Loucy (cell line): ENCODE measurements at regions not wholly inside any gene's neighbourhood (a gene's known extent, or its start where the extent isn't known, plus 50 kb on each side); places are given as distances from the start of the nearest gene placed in this dataset.
"Not testable (repeated sequence)": the region's sequence is repeated elsewhere in the genome, so short reads cannot be mapped to it uniquely, and the experiment has no call there.

Experiments used
- H2AFZ ChIP-seq: fragments of 200-600 bp; sonication (generic); 2 replicates; pipeline ENCODE4 v1.6.0; 2016; ENCODE audit warnings: antibody characterized with exemption, mild to moderate bottlenecking, low read length, moderate library complexity
- H3F3A ChIP-seq: fragments of 200-600 bp; 2 replicates; pipeline ENCODE4 v1.6.0; 2016; ENCODE audit warnings: antibody characterized with exemption, low read depth, mild to moderate bottlenecking
- H3K27me3 ChIP-seq: fragments of 200-600 bp; sonication (generic); 2 replicates; pipeline ENCODE4 v1.6.1; 2014; ENCODE audit warnings: low read length, mild to moderate bottlenecking; ENCODE audit not compliant: insufficient read depth, poor library complexity, severe bottlenecking
- H3K36me3 ChIP-seq: fragments of 200-600 bp; sonication (generic); 2 replicates; pipeline ENCODE4 v1.6.1; 2016; ENCODE audit warnings: low read length; ENCODE audit not compliant: insufficient read depth
- H3K4me1 ChIP-seq: fragments of 200-600 bp; sonication (generic); 2 replicates; pipeline ENCODE4 v1.5.1; 2014; ENCODE audit warnings: low read length, mild to moderate bottlenecking; ENCODE audit not compliant: insufficient read depth, poor library complexity, severe bottlenecking
- H3K4me2 ChIP-seq: fragments of 200-600 bp; sonication (generic); 2 replicates; pipeline ENCODE4 v1.6.0; 2014; ENCODE audit warnings: antibody characterized with exemption, low read length, low read depth, mild to moderate bottlenecking; ENCODE audit not compliant: poor library complexity, severe bottlenecking
- H3K4me3 ChIP-seq: fragments of 200-600 bp; sonication (generic); 2 replicates; pipeline ENCODE4 v1.5.1; 2014; ENCODE audit warnings: low read length, mild to moderate bottlenecking, mixed read lengths; ENCODE audit not compliant: poor library complexity, severe bottlenecking
- H3K79me2 ChIP-seq: fragments of 200-600 bp; sonication (generic); 2 replicates; pipeline ENCODE4 v1.6.1; 2014; ENCODE audit warnings: low read length; ENCODE audit not compliant: insufficient read depth
- H3K9ac ChIP-seq: fragments of 200-600 bp; sonication (generic); 2 replicates; pipeline ENCODE4 v1.6.0; 2014; ENCODE audit warnings: mild to moderate bottlenecking, low read depth, low read length, moderate library complexity; ENCODE audit not compliant: poor library complexity, severe bottlenecking
- H3K9me2 ChIP-seq: fragments of 200-600 bp; sonication (generic); replicated peaks from 2 replicates; pipeline ENCODE4 v1.6.1; 2016; ENCODE audit warnings: low read depth, low read length, mixed read lengths
- H3K9me3 ChIP-seq: fragments of 200-600 bp; sonication (generic); 2 replicates; pipeline ENCODE4 v1.6.1; 2014; ENCODE audit warnings: mild to moderate bottlenecking, antibody characterized with exemption, low read length, low read depth; ENCODE audit not compliant: insufficient read depth
- H4K20me1 ChIP-seq: fragments of 200-600 bp; sonication (generic); 2 replicates; pipeline ENCODE4 v1.6.0; 2014; ENCODE audit warnings: antibody characterized with exemption, low read length, mild to moderate bottlenecking; ENCODE audit not compliant: insufficient read depth, poor library complexity, severe bottlenecking

DNA sequence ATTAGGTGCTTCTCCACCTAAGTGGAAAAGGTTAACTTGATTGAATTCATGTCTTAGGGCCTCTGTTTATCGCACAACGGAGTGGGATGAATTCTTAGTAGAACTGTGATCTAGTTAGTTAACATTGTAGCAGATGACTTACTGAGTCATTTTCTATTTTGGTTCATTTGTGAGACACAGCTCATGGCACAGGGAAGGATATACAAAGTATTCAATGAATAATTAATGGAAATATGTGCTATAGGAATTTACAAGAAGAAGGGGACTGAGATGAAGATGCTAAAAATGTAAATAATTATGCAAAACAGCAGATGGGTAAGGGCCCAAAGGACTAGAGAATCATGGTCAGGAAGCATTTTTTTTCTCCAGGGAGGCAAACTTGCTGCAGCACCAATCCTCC lies 1950.9 kb downstream of the KHDRBS2 start:
- H4K20me1 ChIP-seq, H3K9ac ChIP-seq, H3K9me3 ChIP-seq, H3K79me2 ChIP-seq, H3K27me3 ChIP-seq, H3K36me3 ChIP-seq, H3K4me2 ChIP-seq, H3K9me2 ChIP-seq, H3K4me3 ChIP-seq, H2AFZ ChIP-seq, H3F3A ChIP-seq, H3K4me1 ChIP-seq: not testable (repeated sequence)

GRCh38 chr6:60333708-60334107 lies 1952.3 kb downstream of the KHDRBS2 start:
- not testable (repeated sequence) for H3K27me3 ChIP-seq

DNA sequence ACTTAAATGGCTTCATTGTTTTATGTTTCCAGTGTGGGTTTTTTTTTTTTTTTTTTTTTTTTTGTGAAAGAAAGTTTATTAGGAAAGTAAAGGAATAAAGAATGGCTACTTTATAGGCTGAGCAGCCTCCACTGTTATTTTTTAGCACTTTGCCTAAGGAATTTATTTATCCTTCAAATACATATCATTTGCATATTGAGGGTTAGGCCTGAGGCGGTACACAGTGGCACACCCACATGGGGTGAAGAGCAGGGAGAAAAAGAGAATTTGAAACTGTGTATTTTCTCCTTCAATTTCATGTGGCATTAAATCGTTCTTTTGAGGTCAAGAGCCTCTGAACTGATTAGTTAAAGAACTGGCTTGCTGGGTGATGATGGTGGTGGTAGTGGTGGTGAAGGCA lies 1977.1 kb downstream of the KHDRBS2 start:
- H2AFZ ChIP-seq, H3K79me2 ChIP-seq, H3K9me3 ChIP-seq, H3K4me1 ChIP-seq, H3K4me3 ChIP-seq, H3K9ac ChIP-seq, H3K4me2 ChIP-seq, H3F3A ChIP-seq, H3K36me3 ChIP-seq, H3K27me3 ChIP-seq, H3K9me2 ChIP-seq, H4K20me1 ChIP-seq: not testable (repeated sequence)

More at GRCh38 chr6:60333708-60334107, 1952.3 kb downstream of the KHDRBS2 start:
- not testable (repeated sequence) for H2AFZ ChIP-seq, H3K9me3 ChIP-seq, H3K4me2 ChIP-seq, H3F3A ChIP-seq, H3K79me2 ChIP-seq, H3K4me3 ChIP-seq, H3K9ac ChIP-seq, H4K20me1 ChIP-seq, H3K9me2 ChIP-seq, H3K36me3 ChIP-seq, H3K4me1 ChIP-seq
